ENCODE measurements at regions not wholly inside any gene's neighbourhood (a gene's known extent, or its start where the extent isn't known, plus 50 kb on each side); places are given as distances from the start of the nearest gene placed in this dataset.

DNA sequence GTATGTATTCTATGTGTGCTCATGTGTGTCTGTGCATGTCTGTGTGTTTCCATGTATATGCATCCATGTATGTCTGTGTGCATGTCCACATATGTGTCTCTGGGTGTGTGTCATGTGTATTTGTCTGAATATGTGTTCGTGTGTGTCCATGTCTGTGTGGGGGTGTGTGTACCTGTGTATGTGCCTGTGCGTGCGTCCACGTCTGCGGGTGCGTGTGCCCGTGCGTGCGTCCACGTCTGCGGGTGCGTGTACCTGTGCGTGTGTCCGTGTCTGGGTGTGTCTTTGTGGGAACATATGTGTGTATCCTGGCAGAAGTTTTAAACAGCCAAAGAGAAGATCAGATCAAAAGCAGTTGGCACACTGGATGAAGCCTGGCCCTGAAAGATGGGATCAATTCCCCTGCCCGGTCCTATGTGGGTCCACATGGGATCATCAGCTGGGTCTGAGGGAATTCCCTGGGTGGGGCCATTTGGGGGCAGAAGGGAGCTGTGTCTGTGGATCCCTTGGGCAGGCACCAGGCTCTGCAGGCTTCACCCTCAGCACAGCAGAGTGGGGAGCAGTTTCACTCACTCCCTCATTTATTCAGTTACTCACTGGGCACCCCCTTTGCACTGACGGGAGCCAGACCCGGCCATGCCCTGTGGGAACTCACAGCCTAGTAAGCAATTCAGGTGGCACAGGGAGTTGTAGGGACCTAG lies 167.4 kb downstream of the MN1 start:
- Histone ChIP-seq H2BK15ac (ENCODE audit: low read depth, low read length) (no peak overlapping the region), H3K4ac (ENCODE audit: low read depth, low read length) (no peak overlapping the region), H4K8ac (replicated peaks; ENCODE audit: insufficient read length, low read depth, low read length) (no peak overlapping the region), H3K79me2 (ENCODE audit: insufficient read depth, low read length) (no peaks in the 10 kb centered on the region), H3K56ac (ENCODE audit: insufficient read length, low read depth, low read length) (no peak overlapping the region), H4K5ac (ENCODE audit: insufficient read length, low read depth, low read length) (no peak overlapping the region), H2AK5ac (ENCODE audit: insufficient read length, low read length) (no peak overlapping the region), H2BK120ac (ENCODE audit: low read depth, low read length, poor library complexity, severe bottlenecking) (no peak overlapping the region), H2BK5ac (ENCODE audit: insufficient read length, low read length) (no peak overlapping the region), H3K23ac (ENCODE audit: insufficient read length, low read depth, low read length) (no peak overlapping the region), H4K20me1 (ENCODE audit: control insufficient read depth, insufficient read depth, insufficient read length) (no peaks in the 10 kb centered on the region), H3K9me3 (ENCODE audit: control insufficient read depth, low read depth, low read length) (no peaks in the 10 kb centered on the region), H2BK20ac (ENCODE audit: low read depth, low read length, poor library complexity, severe bottlenecking) (no peak overlapping the region), H3K79me1 (ENCODE audit: insufficient read depth, low read depth, low read length, poor library complexity, severe bottlenecking) (no peaks in the 10 kb centered on the region), H2BK12ac (ENCODE audit: insufficient read length, low read depth, low read length) (no peak overlapping the region), H4K91ac (ENCODE audit: insufficient read length, low read depth, low read length) (no peak overlapping the region), H3K9ac (ENCODE audit: extremely low read depth, insufficient read length, low read length) (no peak overlapping the region), H3K27ac (ENCODE audit: insufficient read length, low read depth, low read length) (no peak overlapping the region), H3T11ph (ENCODE audit: low read length) (no peak overlapping the region), H2AFZ (ENCODE audit: low read length) (no peak overlapping the region), H3K23me2 (ENCODE audit: insufficient read length, low read depth, low read length, poor library complexity, severe bottlenecking) (no peaks in the 10 kb centered on the region), H3K14ac (ENCODE audit: insufficient read depth, low read length) (no peak overlapping the region), H3K18ac (ENCODE audit: insufficient read length, low read depth, low read length) (no peak overlapping the region), H3K27me3 (ENCODE audit: insufficient read depth, low read length) (no peaks in the 10 kb centered on the region), H3K4me2 (ENCODE audit: insufficient read depth, insufficient read length, low read length) (no peak overlapping the region), H3K4me1 (ENCODE audit: insufficient read depth, low read length) (peaks cover 10% of the 10 kb centered on the region; the same call in 1 of the 2 replicates)
- TF ChIP-seq, protein P1, sequence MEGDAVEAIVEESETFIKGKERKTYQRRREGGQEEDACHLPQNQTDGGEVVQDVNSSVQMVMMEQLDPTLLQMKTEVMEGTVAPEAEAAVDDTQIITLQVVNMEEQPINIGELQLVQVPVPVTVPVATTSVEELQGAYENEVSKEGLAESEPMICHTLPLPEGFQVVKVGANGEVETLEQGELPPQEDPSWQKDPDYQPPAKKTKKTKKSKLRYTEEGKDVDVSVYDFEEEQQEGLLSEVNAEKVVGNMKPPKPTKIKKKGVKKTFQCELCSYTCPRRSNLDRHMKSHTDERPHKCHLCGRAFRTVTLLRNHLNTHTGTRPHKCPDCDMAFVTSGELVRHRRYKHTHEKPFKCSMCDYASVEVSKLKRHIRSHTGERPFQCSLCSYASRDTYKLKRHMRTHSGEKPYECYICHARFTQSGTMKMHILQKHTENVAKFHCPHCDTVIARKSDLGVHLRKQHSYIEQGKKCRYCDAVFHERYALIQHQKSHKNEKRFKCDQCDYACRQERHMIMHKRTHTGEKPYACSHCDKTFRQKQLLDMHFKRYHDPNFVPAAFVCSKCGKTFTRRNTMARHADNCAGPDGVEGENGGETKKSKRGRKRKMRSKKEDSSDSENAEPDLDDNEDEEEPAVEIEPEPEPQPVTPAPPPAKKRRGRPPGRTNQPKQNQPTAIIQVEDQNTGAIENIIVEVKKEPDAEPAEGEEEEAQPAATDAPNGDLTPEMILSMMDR (conservative IDR thresholded peaks at IDR 0.05), result no peak
- Mint-ChIP-seq H3K4me1 (peaks cover 52 to 58% of the 10 kb centered on the region in 2 experiments), H3K27me3 (ENCODE audit: low read depth) (peaks cover 7% of the 10 kb centered on the region; the same call in 1 of the 2 replicates), H3K9me3 (peaks cover 2 to 8% of the 10 kb centered on the region in 2 experiments; a peak in 3 of 5 replicates), H3K4me3 (no peak overlapping the region), H3K27ac (peak overlapping the region in 1 of 3 experiments; percentile 13; a peak in 2 of 7 replicates), H3K36me3 (ENCODE audit: insufficient read depth in 1 of 3, low read depth in 3 of 3) (peaks cover 0 to under 1% (median 0%) of the 10 kb centered on the region in 3 experiments; a peak in 2 of 7 replicates)
- WGBS (ENCODE audit: extremely low coverage, insufficient read length, low lambda C conversion rate), result no CpG with 5 or more reads among the region's 17 CpGs
- DNase-seq, result no peak
